Spleen (tissue), 7 donors: ENCODE measurements at regions not wholly inside any gene's neighbourhood (a gene's known extent, or its start where the extent isn't known, plus 50 kb on each side); places are given as distances from the start of the nearest gene placed in this dataset.

ENCODE experiments used
- POLR2AphosphoS5 ChIP-seq, 3 donors: sonication (generic); formaldehyde crosslinking; IDR thresholded peaks; one replicate each; pipeline ENCODE4 v1.5.1; 2017; ENCODE audit warnings: antibody characterized with exemption in 3 of 3
- TF ChIP-seq, protein P1 (sequence below), 11 experiments: fragments of 200-600 bp in 7 of 11; fragments of 450-650 bp in 4 of 11; sonication (generic) in 4 of 11; IDR thresholded peaks in 8 of 11; conservative IDR thresholded peaks in 3 of 11; 1 replicate in 7 of 11; 2 replicates in 4 of 11; pipeline versions ENCODE4 v1.4.0 to v1.8.0; 2016 to 2021; ENCODE audit warnings: antibody characterized with exemption in 11 of 11, inconsistent platforms in 4 of 11, mild to moderate bottlenecking in 1 of 11
- donor health status: DM: no; HTN: no; CAD: no; lungs with moderate emphysema.
- donor health status: DM: no; HTN: no; CAD: no.
- donor health status: DM: no; HTN: no; CAD: no.

GRCh38 chr5:133757396-133757945 lies 145.1 kb upstream of the FSTL4 start:
- no peak for TF ChIP-seq POLR2AphosphoS5 (IDR thresholded peaks at IDR 0.05)
- TF ChIP-seq, protein P1, sequence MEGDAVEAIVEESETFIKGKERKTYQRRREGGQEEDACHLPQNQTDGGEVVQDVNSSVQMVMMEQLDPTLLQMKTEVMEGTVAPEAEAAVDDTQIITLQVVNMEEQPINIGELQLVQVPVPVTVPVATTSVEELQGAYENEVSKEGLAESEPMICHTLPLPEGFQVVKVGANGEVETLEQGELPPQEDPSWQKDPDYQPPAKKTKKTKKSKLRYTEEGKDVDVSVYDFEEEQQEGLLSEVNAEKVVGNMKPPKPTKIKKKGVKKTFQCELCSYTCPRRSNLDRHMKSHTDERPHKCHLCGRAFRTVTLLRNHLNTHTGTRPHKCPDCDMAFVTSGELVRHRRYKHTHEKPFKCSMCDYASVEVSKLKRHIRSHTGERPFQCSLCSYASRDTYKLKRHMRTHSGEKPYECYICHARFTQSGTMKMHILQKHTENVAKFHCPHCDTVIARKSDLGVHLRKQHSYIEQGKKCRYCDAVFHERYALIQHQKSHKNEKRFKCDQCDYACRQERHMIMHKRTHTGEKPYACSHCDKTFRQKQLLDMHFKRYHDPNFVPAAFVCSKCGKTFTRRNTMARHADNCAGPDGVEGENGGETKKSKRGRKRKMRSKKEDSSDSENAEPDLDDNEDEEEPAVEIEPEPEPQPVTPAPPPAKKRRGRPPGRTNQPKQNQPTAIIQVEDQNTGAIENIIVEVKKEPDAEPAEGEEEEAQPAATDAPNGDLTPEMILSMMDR (IDR thresholded peaks at IDR 0.05 in 8 of 11, conservative IDR thresholded peaks at IDR 0.05 in 3 of 11): no peak
